ENCODE measurements at regions not wholly inside any gene's neighbourhood (a gene's known extent, or its start where the extent isn't known, plus 50 kb on each side); places are given as distances from the start of the nearest gene placed in this dataset.

DNA sequence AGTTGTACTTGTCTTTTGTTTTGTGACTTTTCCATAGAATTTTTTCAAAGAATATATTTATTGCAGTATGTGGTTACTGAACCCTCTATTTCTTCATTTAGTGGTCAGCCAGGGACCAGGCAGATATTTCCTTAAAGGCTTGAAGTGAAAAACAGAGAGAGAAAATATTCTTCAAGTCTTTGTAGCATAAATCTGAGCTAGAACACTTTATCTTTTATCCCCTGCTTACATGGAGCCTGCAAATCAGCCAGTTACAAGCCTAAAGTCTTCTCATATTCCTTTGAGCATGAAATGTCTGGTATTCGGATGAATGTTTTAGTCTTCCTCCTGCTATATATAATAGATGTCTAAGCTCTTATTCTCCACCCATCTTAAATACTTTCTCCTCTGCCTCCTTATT lies 1557.5 kb upstream of the ACVR2A start:
- Histone ChIP-seq H3K27me3 (replicated peaks in 1 of 4; ENCODE audit: control extremely low read depth in 1 of 4, control insufficient read depth in 3 of 4, insufficient read depth in 4 of 4, low read length in 3 of 4) (no peaks in the 10 kb centered on the region), H2AFZ (ENCODE audit: insufficient read depth, low read depth, low read length, poor library complexity, severe bottlenecking) (no peak overlapping the region), H3K79me2 (ENCODE audit: control insufficient read depth, insufficient read depth, low read length) (no peaks in the 10 kb centered on the region), H3K36me3 (replicated peaks in 1 of 2; ENCODE audit: control extremely low read depth in 1 of 2, control insufficient read depth in 1 of 2, extremely low read depth in 1 of 2, insufficient read depth in 2 of 2, low read length in 1 of 2) (no peaks in the 10 kb centered on the region), H3K9ac (ENCODE audit: low read length) (no peak overlapping the region), H3K4me3 (ENCODE audit: control extremely low read depth in 1 of 5, extremely low read depth in 1 of 5, insufficient read depth in 1 of 5, low read depth in 2 of 5, low read length in 4 of 5) (no peak overlapping the region), H3K4me2 (replicated peaks; ENCODE audit: low read depth, low read length, poor library complexity, severe bottlenecking) (no peak overlapping the region), H3K27ac (ENCODE audit: low read length in 2 of 2) (no peak overlapping the region), H3K9me3 (ENCODE audit: control extremely low read depth in 1 of 3, control insufficient read depth in 2 of 3, insufficient read depth in 1 of 3, low read length in 2 of 3) (peaks cover 0 to 5% (median 1%) of the 10 kb centered on the region in 3 donors), H3K4me1 (ENCODE audit: control insufficient read depth in 2 of 2, insufficient read depth in 2 of 2, low read length in 2 of 2) (no peaks in the 10 kb centered on the region), H4K20me1 (ENCODE audit: control insufficient read depth, insufficient read depth, low read length, poor library complexity, severe bottlenecking) (no peaks in the 10 kb centered on the region)
- Mint-ChIP-seq H3K4me1 (no peaks in the 10 kb centered on the region), H3K27me3 (no peaks in the 10 kb centered on the region), H3K9me3 (ENCODE audit: insufficient read depth) (peaks cover 2% of the 10 kb centered on the region), H3K27ac (no peak overlapping the region), H3K4me3 (no peak overlapping the region)
- no peak for TF ChIP-seq CTCF (IDR thresholded peaks at IDR 0.05)
- no peak for TF ChIP-seq EZH2 (IDR thresholded peaks at IDR 0.05; ENCODE audit: borderline replicate concordance, insufficient read depth, low read depth, low read length, poor library complexity, severe bottlenecking)
- DNase-seq (no peak), ATAC-seq (ENCODE audit: low read depth) (no peak)
- ChIA-PET POLR2A (no interaction called here), CTCF (no interaction called here)
- no CpG with 5 or more reads among the region's 1 CpG for WGBS (ENCODE audit: insufficient coverage)
- intact Hi-C loops (cut with micrococcal nuclease), result no loop called here

DNA sequence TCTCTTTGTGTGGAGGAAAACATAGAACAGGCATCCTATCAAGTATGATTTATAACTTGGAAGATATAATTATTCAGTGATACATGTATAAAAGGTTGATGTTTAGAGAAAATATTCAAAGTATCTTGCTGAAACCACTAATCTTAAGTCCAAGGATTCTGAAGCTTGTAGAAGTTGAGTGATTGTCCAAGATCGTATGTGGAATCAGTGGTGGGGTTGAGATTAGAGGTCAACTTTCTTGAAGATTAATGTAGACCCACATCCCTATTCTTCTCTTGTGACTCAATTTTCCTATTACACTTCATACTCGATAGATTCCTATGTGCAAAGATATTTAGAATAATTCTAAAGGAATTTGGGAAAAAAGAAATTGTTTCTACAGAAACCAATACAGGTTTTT lies 1565.9 kb upstream of the ACVR2A start:
- no peak overlapping the region for H3K4me2 ChIP-seq (replicated peaks; ENCODE audit: low read depth, low read length, poor library complexity, severe bottlenecking)
- no peak overlapping the region for H3K27ac ChIP-seq (ENCODE audit: low read length in 2 of 2)
- H3K79me2 ChIP-seq (ENCODE audit: control insufficient read depth, insufficient read depth, low read length), result no peaks in the 10 kb centered on the region
- intact Hi-C loops (cut with micrococcal nuclease), result no loop called here
- H3K4me1 ChIP-seq (ENCODE audit: control insufficient read depth in 2 of 2, insufficient read depth in 2 of 2, low read length in 2 of 2), result no peaks in the 10 kb centered on the region
- ChIA-PET POLR2A (no interaction called here), CTCF (no interaction called here)
- no peaks in the 10 kb centered on the region for H3K27me3 ChIP-seq (replicated peaks in 1 of 4; ENCODE audit: control extremely low read depth in 1 of 4, control insufficient read depth in 3 of 4, insufficient read depth in 4 of 4, low read length in 3 of 4)
- no peaks in the 10 kb centered on the region for H3K4me1 Mint-ChIP-seq
- WGBS (ENCODE audit: insufficient coverage), result no CpG with 5 or more reads among the region's 2 CpGs
- H3K36me3 ChIP-seq (replicated peaks in 1 of 2; ENCODE audit: control extremely low read depth in 1 of 2, control insufficient read depth in 1 of 2, extremely low read depth in 1 of 2, insufficient read depth in 2 of 2, low read length in 1 of 2), result no peaks in the 10 kb centered on the region
- no peaks in the 10 kb centered on the region for H4K20me1 ChIP-seq (ENCODE audit: control insufficient read depth, insufficient read depth, low read length, poor library complexity, severe bottlenecking)
- no peak overlapping the region for H3K4me3 ChIP-seq (ENCODE audit: control extremely low read depth in 1 of 5, extremely low read depth in 1 of 5, insufficient read depth in 1 of 5, low read depth in 2 of 5, low read length in 4 of 5)
- H3K9me3 ChIP-seq (ENCODE audit: control extremely low read depth in 1 of 3, control insufficient read depth in 2 of 3, insufficient read depth in 1 of 3, low read length in 2 of 3), result no peaks in the 10 kb centered on the region
- no peak overlapping the region for H3K9ac ChIP-seq (ENCODE audit: low read length)
- no peak overlapping the region for H3K27ac Mint-ChIP-seq
- H3K9me3 Mint-ChIP-seq (ENCODE audit: insufficient read depth), result no peaks in the 10 kb centered on the region
- no peaks in the 10 kb centered on the region for H3K27me3 Mint-ChIP-seq
- ATAC-seq (ENCODE audit: low read depth) (no peak), DNase-seq (no peak)
- no peak for TF ChIP-seq CTCF (IDR thresholded peaks at IDR 0.05)
- TF ChIP-seq EZH2 (IDR thresholded peaks at IDR 0.05; ENCODE audit: borderline replicate concordance, insufficient read depth, low read depth, low read length, poor library complexity, severe bottlenecking), result no peak
- no peak overlapping the region for H2AFZ ChIP-seq (ENCODE audit: insufficient read depth, low read depth, low read length, poor library complexity, severe bottlenecking)
- H3K4me3 Mint-ChIP-seq, result no peak overlapping the region
